ENCODE measurements at regions not wholly inside any gene's neighbourhood (a gene's known extent, or its start where the extent isn't known, plus 50 kb on each side); places are given as distances from the start of the nearest gene placed in this dataset.
"Not testable (repeated sequence)": the region's sequence is repeated elsewhere in the genome, so short reads cannot be mapped to it uniquely, and the experiment has no call there.

DNA sequence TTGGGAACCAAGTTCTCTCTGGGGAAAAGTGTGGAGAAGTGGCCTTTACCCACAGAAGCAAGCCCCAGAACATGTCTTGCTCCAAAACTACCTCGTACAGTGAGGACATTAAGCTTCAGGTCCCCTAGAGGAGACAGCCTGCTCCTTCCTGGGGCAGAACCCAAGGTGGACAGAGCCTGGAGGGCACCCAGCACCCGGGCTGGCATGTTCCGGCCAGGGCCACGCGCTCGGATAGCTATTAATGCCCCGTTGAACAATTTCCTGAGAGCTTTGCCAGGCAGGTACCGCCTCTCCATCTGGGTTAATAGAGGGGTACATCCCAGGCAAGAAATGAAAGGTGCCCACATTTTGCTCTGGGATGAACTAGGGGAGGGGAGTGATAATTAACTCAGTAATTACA lies 169.0 kb upstream of the GRK3 start:
- DNase-seq (ENCODE audit: low spot score), result no peak

DNA sequence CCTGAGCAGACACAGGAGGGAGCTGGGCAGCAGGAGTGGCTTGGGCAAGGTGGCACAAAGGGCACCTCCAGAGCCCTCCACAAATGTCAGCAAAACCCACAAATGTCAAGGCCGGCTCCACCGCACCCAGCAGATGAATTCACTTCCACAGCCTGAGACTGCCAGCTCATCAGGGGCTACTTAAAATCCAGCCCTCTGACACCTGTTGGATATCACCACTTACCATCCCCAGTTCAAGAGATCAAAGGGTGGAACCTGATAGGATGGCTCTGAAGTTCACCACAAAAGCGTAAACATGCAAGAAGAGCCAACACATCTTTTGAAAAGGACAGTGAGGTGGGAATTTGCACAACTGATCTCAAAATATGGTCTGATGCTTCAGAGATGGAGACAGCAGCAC lies 168.6 kb upstream of the GRK3 start:
- DNase-seq (ENCODE audit: low spot score), result no peak

DNA sequence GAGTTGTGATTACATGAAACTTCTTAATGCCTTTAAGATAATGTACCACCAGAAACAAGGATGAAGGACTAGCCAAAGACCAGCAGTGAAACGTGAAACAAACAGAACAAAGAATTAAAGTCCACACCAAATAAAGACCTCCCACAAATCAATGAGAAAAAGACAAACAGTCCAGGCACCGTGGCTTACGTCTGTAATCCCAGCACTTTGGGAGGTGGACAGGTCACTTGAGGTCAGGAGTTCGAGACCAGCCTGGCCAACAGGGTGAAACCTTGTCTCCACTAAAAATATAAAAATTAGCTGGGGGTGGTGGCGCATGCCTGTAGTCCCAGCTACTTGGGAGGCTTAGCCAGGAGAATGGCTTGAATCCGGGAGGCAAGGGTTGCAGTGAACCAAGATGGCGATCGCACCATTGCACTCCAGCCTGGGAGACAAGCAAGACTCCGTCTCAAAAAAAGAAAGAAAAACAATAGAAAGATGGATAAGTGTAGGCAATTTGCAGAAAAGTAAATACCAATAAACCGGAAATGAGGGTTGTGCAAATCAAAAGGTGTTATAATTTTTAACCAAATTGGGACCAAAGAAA lies 167.8 kb upstream of the GRK3 start:
- no peak for DNase-seq (ENCODE audit: low spot score)

DNA sequence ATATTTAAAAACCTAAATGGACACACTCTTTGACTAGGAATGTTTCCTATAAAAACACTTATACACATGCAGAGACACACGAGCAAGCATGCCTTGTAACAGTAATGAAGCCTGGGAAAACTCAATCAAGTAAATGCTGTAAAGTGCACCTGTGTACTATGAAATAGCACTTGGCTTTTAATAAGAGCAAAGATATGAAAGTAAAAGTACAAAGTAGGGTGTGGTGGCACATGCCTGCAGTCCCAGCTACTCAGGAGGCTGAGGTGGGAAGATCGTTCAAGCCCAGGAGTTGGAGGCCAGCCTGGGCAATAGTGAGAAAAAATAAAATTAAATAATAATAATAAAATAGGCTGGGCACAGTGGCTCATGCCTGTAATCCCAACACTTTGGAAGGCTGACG lies 166.9 kb upstream of the GRK3 start:
- DNase-seq (ENCODE audit: low spot score), result no peak

DNA sequence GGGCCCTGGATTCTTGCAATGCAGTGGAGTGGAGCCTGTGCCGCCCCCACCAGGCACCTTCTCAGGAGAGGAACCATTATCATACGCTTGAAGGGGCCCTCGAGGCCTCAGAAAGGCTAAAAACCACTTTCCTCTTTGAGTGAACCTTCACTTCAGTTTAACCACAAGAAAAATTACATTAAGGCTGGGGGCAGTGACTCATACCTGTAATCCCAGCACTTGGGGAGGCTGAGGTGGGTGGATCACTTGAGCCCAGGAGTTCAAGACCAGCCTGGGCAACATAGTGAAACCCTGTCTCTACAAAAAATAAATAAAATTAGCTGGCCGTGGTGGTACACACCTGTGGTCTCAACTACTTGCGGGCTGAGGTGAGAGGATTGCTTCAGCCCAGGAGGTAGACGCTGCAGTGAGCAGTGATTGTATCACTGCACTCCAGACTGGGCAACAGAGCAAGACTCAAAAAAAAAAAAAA lies 165.8 kb upstream of the GRK3 start:
- DNase-seq (ENCODE audit: low spot score), result not testable (repeated sequence)

DNA sequence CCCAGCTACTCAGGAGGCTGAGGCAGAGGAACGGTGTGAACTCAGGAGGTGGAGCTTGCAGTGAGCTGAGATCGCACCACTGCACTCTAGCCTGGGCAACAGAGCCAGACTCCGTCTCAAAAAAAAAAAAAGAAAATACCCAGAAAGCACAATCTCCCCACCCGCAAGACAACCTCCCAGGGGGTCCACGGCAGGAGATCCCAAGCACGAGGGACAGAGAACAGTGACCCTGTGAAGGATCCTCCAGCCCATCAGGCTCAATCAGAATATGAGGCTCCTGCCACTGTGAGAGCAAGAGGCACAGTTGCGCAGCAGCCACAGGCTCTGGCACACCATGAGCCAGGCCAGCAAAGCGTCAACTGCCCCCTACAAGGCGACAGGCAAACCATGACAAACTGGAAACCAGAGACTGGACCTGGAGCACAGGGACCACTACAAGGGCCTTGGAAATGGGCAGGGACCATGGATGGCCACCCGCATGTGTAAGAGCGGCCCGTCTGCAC lies 164.8 kb upstream of the GRK3 start:
- DNase-seq (ENCODE audit: low spot score), result no peak

DNA sequence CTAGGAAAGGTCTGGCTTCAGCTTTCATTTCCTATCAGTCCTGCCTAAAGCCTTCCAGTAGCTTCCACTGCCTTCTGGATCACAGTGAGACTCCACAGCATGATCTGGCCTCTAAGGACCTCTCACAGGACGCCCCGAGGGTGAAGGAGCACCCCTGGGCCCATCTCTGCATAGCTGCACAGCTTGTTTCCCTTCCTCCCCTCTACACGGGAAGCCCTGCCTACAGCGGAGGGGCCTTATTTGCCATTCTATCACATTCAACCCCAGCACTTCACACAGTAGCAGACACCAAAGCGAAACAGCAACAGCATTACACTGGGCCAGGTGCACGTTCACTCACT lies 162.3 kb upstream of the GRK3 start:
- no peak for DNase-seq (ENCODE audit: low spot score)

DNA sequence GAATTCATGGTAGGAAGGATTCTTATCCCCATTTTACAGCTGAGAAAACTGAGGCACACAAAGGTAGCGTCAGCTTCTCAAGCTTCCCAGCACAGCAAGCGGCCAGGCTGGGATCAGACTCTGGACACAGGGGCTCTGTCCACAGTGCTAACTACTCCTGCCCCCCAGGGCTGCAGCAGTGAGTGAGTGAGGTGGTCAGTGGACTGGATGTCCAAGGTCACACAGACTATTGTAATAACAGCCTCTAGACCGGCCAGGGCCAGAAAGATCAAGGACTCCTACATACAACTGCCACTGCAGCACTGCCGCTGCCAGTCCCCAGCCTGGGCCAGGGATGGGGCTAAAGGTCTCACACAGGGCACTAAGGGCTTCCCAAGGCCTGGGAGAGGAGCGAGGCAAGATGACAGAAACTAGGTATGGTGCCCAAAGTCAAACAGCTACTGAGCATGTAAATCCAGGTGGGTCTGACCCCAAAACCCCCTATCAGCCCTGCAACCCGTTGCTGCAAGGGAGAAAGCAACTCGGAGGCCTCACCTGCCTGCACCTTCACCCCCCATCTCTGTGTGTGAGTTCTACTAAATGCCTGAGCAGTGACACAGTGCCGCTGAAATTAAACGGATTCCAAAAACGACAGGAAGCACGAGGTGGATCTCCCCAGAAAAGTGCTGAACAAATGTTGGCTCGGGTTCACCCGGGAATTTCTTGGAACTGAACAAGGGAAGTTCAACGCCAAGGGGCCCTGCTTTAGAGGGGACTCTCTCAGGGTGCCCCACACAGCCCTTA lies 161.8 kb upstream of the GRK3 start:
- DNase-seq (ENCODE audit: low spot score), result no peak

DNA sequence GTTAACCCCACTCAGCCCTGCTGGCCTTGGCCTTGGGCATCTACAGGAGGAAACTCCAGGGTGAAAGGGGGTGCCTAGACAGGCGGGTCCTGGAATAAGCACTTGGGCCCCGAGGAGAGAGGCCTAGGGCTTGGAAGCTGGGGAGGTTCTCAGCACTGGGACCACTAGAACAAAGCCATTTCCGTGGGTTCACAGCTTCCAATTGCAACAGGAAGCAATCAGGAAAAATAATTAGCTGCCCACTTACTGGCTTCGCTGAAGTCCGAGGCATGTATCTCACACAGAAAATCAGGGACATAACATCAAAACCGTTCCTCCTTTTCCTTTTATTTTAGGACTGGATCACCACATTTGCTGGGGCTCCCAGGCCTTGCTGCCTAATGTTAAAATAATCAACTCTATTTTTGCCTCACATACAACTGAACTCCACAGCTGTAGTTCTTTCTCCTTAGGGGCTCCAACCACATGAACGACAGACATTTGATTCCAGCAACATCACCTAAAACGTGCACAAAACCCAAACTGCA lies 161.1 kb upstream of the GRK3 start:
- no peak for DNase-seq (ENCODE audit: low spot score)

DNA sequence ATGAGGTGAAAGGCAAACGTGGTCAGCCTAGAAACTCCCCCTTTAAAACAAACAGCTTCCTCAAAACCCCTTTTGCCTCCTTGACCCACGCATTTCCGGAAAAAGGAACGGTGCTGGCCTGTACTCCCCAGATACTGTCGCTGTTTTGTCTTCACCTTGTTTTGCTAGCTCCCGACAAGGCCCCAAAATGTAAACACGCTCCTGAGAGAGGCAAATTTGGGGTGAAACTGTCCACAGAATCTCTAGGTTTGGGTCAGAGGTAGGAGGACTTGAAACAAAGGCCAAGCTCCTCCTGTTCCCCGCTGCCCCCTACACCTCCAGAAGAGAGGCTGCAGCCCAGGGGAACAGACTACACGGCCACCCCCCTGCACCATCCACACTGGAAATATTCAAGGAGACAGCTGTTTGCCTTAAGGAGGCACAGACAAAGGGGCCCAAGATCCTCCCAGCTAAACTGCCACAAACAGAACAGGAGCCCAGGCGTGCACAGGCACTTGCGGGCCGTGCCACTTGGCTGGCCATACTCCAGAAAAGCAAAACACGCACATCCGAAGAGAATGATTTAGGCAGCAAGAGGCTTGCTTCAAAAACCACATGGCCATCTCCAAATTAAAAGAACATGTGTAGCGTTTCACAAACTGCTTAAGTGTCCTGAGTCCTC lies 160.5 kb upstream of the GRK3 start:
- DNase-seq (ENCODE audit: low spot score), result no peak

DNA sequence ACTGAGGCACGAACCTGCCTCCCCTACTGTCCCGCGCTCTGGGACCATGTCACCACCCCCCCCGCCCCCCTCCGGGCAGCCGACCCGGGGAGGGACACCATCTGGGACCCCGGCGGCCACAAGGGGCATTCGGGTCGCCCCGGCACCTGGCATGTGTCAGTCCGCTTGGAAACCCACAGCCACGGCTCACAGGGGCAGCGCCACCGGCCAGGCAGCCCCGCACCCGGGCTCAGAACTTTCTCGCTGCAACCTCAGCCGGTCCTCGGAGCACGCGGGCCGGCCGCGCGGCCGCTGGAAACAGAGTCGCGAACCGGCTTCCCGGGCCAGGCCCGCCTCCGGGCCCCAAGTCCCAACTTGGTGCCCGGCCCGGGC lies 159.9 kb upstream of the GRK3 start:
- DNase-seq (ENCODE audit: low spot score), result no peak

DNA sequence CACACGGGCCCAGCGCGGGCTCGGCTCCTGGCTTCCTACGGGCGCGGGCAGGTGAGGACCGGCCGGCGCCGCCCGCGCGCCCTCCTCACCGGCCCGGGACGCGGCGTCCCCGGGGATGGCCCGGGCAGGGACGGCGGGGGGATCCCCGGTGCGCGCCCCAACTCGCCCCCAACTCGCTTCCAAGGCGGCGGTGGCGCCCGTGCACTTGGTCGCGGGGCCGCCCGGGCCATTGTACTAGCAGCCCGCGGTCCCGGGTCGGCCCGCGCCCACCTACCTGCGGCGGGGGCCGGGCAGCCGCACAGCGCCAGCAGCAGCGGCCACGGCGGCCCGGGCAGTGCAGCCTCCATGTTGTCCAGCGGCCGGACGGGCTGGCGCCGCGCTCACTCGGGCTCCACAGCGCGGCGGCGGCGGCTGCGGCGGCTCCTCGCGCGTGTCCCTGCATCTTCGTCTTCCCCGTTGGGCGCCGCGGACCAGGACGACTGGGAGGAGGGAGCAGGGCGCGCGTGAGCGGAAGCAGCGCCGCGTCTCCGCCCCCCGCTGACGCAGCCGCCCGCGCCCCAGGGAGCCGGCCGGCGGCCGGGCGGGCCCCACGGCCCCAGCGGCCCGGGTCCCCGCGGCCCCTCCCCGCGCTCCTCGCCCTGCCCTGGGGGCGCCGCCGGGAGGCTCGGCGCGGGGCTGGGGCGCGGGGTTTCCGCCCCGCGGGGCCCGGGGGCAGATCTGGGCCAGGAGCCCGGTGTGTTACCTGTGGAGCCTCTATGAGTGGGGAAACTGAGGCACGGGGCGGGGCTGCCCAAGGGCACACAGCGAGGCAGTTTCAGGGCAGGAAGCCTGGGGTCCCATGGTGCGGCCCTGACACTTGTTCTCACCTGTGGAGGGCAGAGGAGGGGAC lies 159.3 kb upstream of the GRK3 start:
- DNase-seq (ENCODE audit: low spot score), result peak; percentile 15

DNA sequence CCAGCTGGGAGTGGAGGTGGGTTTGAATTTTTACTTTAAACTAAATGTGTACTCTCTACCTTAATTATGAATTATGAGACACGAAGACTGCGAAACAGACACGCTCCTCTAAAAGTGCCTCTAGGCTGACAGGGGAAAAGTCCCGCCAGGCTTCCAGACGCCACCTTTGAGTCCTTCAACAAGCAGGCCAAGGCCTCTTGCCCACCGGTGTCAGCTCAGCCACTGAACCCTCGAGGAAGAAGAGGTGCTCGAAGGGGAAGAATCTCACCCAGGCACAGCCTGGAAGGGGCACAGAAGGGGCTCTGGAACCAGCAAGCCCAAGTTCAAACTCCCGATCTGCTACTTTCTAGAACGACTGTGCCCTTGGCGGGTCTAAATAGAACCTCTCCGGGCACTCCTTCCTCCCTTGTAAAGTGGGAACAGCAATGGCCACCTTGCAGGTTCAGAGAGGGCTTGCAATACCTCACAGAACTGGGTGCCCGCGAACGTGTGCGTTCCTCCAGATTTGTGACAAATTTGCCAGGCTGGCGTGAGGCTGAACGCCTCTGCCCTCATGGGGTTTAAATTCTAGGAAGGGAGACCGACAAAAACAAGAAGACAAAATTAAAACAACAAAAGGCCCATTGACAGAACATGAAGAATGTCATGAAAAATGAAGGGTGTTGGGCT lies 158.5 kb upstream of the GRK3 start:
- DNase-seq (ENCODE audit: low spot score), result no peak

DNA sequence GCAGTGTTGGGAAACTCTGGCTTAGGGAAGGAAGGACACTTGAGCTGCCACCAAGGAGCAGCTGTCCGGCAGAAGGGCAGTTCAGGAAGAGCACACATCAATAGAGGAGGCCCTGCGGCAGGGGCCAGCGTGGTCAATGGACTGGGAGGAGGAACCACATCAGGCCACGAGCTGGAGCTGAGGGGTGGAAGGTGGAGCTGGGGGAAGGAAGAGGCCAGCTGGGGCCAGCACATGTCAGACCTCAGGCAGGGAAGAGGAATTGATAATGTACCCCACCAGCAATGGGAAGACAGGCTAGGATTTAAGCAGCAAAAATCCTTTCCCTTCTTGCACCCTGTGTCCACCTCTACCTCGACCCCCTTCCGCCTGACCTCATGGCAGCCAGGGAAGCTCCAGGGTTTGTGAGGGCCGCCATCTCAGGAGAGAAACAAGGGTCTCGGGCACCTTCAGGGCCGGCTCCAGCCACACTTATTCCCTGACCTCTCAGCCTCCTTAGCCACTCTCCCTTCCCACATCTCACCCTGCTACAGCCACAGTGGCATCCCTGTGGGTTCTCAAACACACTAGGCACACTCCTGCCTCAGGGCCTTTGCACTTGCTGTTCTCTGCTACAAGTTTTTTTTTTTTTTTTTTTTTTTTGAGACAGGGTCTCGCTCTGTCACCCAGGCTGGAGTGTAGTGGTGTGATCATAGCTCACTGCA lies 157.8 kb upstream of the GRK3 start:
- no peak for DNase-seq (ENCODE audit: low spot score)

DNA sequence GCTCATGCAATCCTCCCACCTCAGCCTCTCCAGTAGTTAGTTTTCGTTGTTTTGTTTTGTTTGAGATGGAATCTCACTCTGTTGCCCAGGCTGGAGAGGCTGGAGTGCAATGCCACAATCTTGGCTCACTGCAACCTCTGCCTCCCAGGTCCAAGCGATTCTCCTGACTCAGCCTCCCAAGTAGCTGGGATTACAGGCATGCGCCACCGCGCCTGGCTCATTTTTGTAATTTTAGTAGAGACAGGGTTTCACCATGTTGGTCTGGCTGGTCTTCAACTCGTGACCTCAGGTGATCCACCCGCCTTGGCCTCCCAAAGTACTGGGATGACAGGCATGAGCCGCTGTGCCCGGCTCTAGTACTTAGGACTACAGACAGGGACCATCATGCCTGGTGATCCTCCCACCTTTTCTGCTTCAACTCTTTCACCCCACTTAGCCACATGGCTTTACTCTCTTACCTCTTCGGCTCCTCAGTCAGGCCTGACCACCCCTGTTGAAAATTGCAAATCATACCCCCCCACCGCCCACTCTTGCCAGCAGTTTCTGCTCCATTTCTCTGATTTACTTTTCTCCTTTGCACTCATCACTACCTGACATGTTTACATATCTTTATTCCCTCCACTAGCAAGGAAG lies 157.1 kb upstream of the GRK3 start:
- no peak for DNase-seq (ENCODE audit: low spot score)

DNA sequence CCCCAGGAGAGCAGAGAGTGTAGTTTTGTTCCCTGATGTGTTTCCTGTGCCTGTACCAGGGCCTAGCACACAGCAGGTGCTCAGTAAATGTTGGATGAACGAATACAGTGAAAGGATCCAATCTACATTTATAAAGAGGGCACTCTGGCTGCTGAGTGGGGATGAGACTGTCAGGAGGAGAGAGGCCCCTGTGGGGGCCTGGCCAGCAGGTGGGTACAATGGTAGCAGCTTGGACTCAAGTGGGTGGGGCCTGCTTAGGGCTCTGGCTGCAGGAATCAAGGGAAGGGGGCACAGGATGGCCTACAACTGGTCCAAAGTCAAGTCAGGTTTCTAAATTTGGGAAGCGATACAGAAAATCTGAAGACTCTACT lies 156.6 kb upstream of the GRK3 start:
- no peak for DNase-seq (ENCODE audit: low spot score)

DNA sequence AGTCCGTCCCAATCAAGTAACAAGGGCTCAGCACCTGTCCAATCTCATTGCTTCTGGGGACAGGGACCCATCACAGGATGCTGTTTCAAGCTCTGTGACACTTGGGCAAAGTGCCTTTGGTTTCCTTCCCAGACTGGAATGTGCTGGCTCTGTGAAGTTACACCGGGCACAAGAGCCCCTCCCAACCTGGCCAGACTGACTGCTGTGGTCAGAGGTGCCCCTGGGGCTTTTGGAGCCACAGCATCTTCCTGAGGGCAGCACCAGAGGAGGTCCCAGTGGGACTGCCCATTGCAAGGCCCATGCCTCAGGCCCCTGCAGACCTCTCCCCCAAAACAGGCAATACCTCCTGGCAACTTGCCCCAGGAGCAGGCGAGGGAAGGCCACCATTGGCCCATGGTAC lies 155.2 kb upstream of the GRK3 start:
- no peak for DNase-seq (ENCODE audit: low spot score)

DNA sequence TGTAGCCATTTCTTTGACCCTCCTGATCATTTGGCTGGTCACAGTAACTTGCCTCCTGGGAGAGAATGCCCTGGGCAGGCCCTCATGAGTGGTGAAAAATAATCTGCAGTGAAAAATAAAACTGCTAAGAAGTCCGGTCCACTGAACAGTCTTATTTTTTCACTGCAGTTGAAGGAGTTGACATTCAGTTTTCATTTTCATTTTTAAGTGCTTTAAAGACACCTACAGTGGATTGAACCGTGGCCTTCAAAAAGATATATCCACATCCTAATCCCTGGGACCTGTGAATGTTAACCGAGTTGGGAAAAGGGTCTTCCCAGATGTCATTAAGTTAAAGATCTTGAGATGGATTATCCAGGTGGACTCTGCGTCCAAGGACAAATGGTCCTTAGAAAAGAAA lies 153.6 kb upstream of the GRK3 start:
- no peak for DNase-seq (ENCODE audit: low spot score)

DNA sequence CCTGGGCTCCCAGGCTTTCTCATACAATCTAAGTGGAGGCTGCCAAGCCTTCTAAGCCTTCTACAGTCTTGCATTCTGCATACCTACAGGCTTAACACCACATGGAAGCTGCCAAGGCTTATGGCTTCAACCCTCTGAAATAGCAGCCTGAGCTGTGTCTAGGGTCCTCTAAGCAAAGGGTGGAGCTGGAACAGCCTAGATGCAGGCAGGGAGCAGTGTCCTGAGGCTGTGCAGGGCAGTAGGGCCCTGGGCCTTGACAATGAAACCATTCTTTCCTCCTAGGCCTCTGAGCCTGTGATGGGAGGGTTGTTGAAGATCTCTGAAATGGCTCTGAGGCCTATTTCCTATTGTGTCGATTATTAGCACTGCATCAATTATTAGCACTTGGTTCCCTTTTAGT lies 150.9 kb upstream of the GRK3 start:
- no peak for DNase-seq (ENCODE audit: low spot score)

DNA sequence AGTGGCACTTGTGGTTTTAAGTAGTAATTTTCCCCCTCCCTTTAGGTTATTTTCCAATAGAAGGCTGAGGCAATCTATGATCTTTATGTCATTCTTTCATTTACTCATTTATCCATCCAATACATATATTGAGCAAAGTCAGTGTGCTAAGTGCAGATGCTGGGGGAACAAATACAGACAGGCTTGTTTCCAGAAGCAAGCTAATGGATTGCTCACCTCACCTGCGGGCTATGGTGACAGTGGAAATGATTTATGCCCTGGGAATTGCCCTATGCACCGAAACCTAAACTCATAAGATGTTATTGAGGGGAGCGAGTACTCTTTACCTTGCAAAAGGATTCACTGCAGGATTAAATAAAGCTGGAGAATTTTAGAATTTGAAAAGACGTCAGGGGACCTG lies 148.7 kb upstream of the GRK3 start:
- not testable (repeated sequence) for DNase-seq (ENCODE audit: low spot score)

DNA sequence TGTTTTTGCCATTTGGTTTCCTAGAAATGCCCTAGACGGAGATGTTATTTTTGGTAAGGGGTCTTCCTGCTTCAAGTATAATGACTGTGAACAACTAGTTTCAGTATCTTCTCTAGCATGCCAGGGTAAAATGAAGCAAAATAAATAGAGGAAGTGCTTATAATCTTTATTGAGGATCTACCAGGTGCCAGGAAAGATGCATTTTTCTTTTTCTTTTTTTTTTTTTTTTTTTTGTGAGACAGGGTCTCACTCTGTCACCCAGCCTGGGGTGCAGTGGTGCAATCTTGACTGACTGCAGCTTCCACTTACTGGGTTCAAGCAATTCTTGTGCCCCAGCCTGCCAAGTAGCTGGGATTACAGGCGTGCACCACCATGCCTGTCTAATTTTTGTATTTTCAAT lies 146.6 kb upstream of the GRK3 start:
- DNase-seq (ENCODE audit: low spot score), result not testable (repeated sequence)

Data from hematopoietic multipotent progenitor cell treated with erythropoietin and hydrocortisone succinate and interleukin-3 and kit ligand, for 17 days (in vitro differentiated cells).